Loucy (cell line): ENCODE measurements at regions not wholly inside any gene's neighbourhood (a gene's known extent, or its start where the extent isn't known, plus 50 kb on each side); places are given as distances from the start of the nearest gene placed in this dataset.

Experiments used
- EZH2phosphoT487 ChIP-seq: fragments of 200-600 bp; IDR thresholded peaks from 2 replicates; pipeline ENCODE4 v1.6.1; 2018; ENCODE audit warnings: antibody characterized with exemption, mild to moderate bottlenecking, moderate library complexity, borderline replicate concordance
- TF ChIP-seq, protein P1 (sequence below): fragments of 200-600 bp; sonication (generic); conservative IDR thresholded peaks from 2 replicates; pipeline ENCODE4 v1.5.1; 2014; ENCODE audit warnings: mild to moderate bottlenecking, antibody characterized with exemption, low read length

DNA sequence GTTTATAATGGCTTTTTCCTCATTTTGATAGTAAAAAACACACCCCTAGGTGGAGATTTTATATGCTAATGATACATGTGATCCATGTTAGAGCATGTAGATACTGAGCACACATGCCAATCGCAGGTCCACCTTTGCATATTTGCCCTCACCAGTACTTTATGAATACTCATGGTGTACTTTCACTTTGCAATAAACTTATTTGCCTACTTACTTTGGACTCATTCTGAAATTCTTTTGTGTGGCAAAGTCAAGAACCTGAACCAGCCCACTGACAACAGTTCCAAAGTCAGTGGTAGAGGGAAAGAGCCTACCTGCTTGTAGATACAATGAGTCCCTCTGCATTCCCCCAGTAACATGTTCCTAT lies 58.5 kb upstream of the DHRS4 start:
- TF ChIP-seq, protein P1, sequence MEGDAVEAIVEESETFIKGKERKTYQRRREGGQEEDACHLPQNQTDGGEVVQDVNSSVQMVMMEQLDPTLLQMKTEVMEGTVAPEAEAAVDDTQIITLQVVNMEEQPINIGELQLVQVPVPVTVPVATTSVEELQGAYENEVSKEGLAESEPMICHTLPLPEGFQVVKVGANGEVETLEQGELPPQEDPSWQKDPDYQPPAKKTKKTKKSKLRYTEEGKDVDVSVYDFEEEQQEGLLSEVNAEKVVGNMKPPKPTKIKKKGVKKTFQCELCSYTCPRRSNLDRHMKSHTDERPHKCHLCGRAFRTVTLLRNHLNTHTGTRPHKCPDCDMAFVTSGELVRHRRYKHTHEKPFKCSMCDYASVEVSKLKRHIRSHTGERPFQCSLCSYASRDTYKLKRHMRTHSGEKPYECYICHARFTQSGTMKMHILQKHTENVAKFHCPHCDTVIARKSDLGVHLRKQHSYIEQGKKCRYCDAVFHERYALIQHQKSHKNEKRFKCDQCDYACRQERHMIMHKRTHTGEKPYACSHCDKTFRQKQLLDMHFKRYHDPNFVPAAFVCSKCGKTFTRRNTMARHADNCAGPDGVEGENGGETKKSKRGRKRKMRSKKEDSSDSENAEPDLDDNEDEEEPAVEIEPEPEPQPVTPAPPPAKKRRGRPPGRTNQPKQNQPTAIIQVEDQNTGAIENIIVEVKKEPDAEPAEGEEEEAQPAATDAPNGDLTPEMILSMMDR: no peak
- TF ChIP-seq EZH2phosphoT487: no peak
